DND-41 (cell line): ENCODE measurements at regions not wholly inside any gene's neighbourhood (a gene's known extent, or its start where the extent isn't known, plus 50 kb on each side); places are given as distances from the start of the nearest gene placed in this dataset.

Source experiments
- ATAC-seq: fragments of 200-7000 bp; cut with Tn5 transposase; 3 replicates; pipeline ENCODE4 v1.9.1; 2021; ENCODE audit warnings: low read depth; ENCODE audit not compliant: insufficient read depth
- DNase-seq: peaks from one replicate; pipeline ENCODE4 v3.0.0-alpha.2; 2020
- H2AFZ ChIP-seq: 2 replicates; pipeline ENCODE4 v1.6.0; 2012; ENCODE audit warnings: low read depth, low read length
- H3K27ac ChIP-seq: 2 replicates; pipeline ENCODE4 v1.5.1; 2012; ENCODE audit warnings: low read length, inconsistent platforms
- H3K27me3 ChIP-seq: fragments of 200-600 bp; sonication (generic); 2 replicates; pipeline ENCODE4 v1.6.0; 2012; ENCODE audit warnings: low read length, mild to moderate bottlenecking, inconsistent platforms; ENCODE audit not compliant: insufficient read depth, poor library complexity
- H3K36me3 ChIP-seq: 2 replicates; pipeline ENCODE4 v1.5.1; 2012; ENCODE audit warnings: low read length, inconsistent platforms; ENCODE audit not compliant: insufficient read depth
- H3K4me1 ChIP-seq: 2 replicates; pipeline ENCODE4 v1.5.1; 2012; ENCODE audit warnings: mild to moderate bottlenecking, low read length; ENCODE audit not compliant: insufficient read depth
- H3K4me2 ChIP-seq: 2 replicates; pipeline ENCODE4 v1.6.0; 2012; ENCODE audit warnings: mild to moderate bottlenecking, moderate library complexity, low read length, inconsistent platforms; ENCODE audit not compliant: insufficient read depth
- H3K4me3 ChIP-seq, 2 experiments: fragments of 200-600 bp in 1 of 2; shearing (Covaris generic) in 1 of 2; 2 replicates each; pipeline ENCODE4 v1.5.1; 2012 to 2016; ENCODE audit warnings: inconsistent platforms in 2 of 2, low read length in 2 of 2, mild to moderate bottlenecking in 2 of 2, low read depth in 1 of 2, moderate library complexity in 1 of 2
- H3K79me2 ChIP-seq: 2 replicates; pipeline ENCODE4 v1.6.0; 2012; ENCODE audit warnings: low read length, inconsistent platforms; ENCODE audit not compliant: insufficient read depth
- H3K9ac ChIP-seq: 2 replicates; pipeline ENCODE4 v1.6.0; 2012; ENCODE audit warnings: low read depth, mild to moderate bottlenecking, inconsistent platforms, low read length, moderate library complexity
- H3K9me3 ChIP-seq: 2 replicates; pipeline ENCODE4 v1.5.1; 2012; ENCODE audit warnings: low read length, moderate library complexity, mild to moderate bottlenecking, inconsistent platforms; ENCODE audit not compliant: insufficient read depth, severe bottlenecking
- H4K20me1 ChIP-seq: 2 replicates; pipeline ENCODE4 v1.6.0; 2012; ENCODE audit warnings: low read length; ENCODE audit not compliant: insufficient read depth
- CTCF ChIP-seq: IDR thresholded peaks from 2 replicates; pipeline ENCODE4 v1.5.1; 2012; ENCODE audit warnings: borderline replicate concordance, low read length, moderate library complexity, mild to moderate bottlenecking; ENCODE audit not compliant: poor library complexity, severe bottlenecking; ENCODE audit errors: extremely low read depth
- EZH2 ChIP-seq: IDR thresholded peaks from 3 replicates; pipeline ENCODE4 v1.6.1; 2012; ENCODE audit warnings: borderline replicate concordance, low read depth, mild to moderate bottlenecking, moderate library complexity, low read length, inconsistent platforms; ENCODE audit not compliant: severe bottlenecking

GRCh38 chr16:7946142-7946541 lies 613.5 kb downstream of the RBFOX1 start:
- Histone ChIP-seq H3K4me1 (no peaks in the 10 kb centered on the region), H3K9me3 (no peaks in the 10 kb centered on the region), H3K27me3 (no peaks in the 10 kb centered on the region), H3K79me2 (no peaks in the 10 kb centered on the region), H4K20me1 (no peaks in the 10 kb centered on the region), H3K36me3 (no peaks in the 10 kb centered on the region), H3K27ac (no peak overlapping the region), H3K4me3 (no peak overlapping the region), H2AFZ (no peak overlapping the region), H3K9ac (no peak overlapping the region), H3K4me2 (no peak overlapping the region)
- ATAC-seq (no peak), DNase-seq (no peak)
- no peak for TF ChIP-seq EZH2
- no peak for TF ChIP-seq CTCF

GRCh38 chr16:7938175-7938574 lies 605.5 kb downstream of the RBFOX1 start:
- Histone ChIP-seq H3K27me3 (no peaks in the 10 kb centered on the region), H3K36me3 (no peaks in the 10 kb centered on the region), H3K9me3 (no peaks in the 10 kb centered on the region), H3K4me2 (no peak overlapping the region), H3K4me3 (no peak overlapping the region), H3K79me2 (no peaks in the 10 kb centered on the region), H2AFZ (no peak overlapping the region), H3K4me1 (no peaks in the 10 kb centered on the region), H4K20me1 (no peaks in the 10 kb centered on the region), H3K27ac (no peak overlapping the region), H3K9ac (no peak overlapping the region)
- TF ChIP-seq EZH2 = no peak
- TF ChIP-seq CTCF = no peak
- no peak for ATAC-seq
- DNase-seq = no peak

- ATAC-seq = no peak
- Histone ChIP-seq H3K36me3 (no peaks in the 10 kb centered on the region), H3K27me3 (no peaks in the 10 kb centered on the region), H3K9ac (no peak overlapping the region), H3K4me2 (no peak overlapping the region), H3K4me3 (no peak overlapping the region), H3K9me3 (no peaks in the 10 kb centered on the region), H3K27ac (no peak overlapping the region), H2AFZ (no peak overlapping the region), H4K20me1 (no peaks in the 10 kb centered on the region), H3K4me1 (no peaks in the 10 kb centered on the region), H3K79me2 (no peaks in the 10 kb centered on the region)
- no peak for DNase-seq
- no peak for TF ChIP-seq CTCF
- TF ChIP-seq EZH2 = no peak
Measured at GRCh38 chr16:7921345-7921744, 588.7 kb downstream of the RBFOX1 start.

GRCh38 chr16:7919782-7920181 lies 587.1 kb downstream of the RBFOX1 start:
- TF ChIP-seq CTCF = no peak
- no peak for TF ChIP-seq EZH2
- Histone ChIP-seq H3K27ac (no peak overlapping the region), H3K4me2 (no peak overlapping the region), H2AFZ (no peak overlapping the region), H3K4me1 (no peaks in the 10 kb centered on the region), H3K9ac (no peak overlapping the region), H3K36me3 (no peaks in the 10 kb centered on the region), H3K79me2 (no peaks in the 10 kb centered on the region), H3K4me3 (no peak overlapping the region), H3K27me3 (no peaks in the 10 kb centered on the region), H3K9me3 (no peaks in the 10 kb centered on the region), H4K20me1 (no peaks in the 10 kb centered on the region)
- DNase-seq (no peak), ATAC-seq (no peak)
